Activated T-helper 1 cell treated with anti-CD3 and anti-CD28 coated beads, Interleukin-12 subunit alpha, Interleukin-12 subunit beta, Interleukin-2, Interleukin-4 antibody, amounts not matched to agents 30 ng/mL and 10 ng/mL and 1 ng/mL, durations not matched to agents 14 hours and 24 hours and 36 hours (primary cell): ENCODE measurements at regions not wholly inside any gene's neighbourhood (a gene's known extent, or its start where the extent isn't known, plus 50 kb on each side); places are given as distances from the start of the nearest gene placed in this dataset.

Source experiments
- DNase-seq: peaks from one replicate; pipeline ENCODE4 v3.0.0; 2021; ENCODE audit warnings: low spot score
- H3K27ac Mint-ChIP-seq: one replicate; pipeline ENCODE4 v1.8.0; 2021; ENCODE audit warnings: mild to moderate bottlenecking, mixed read lengths
- H3K27me3 Mint-ChIP-seq: one replicate; pipeline ENCODE4 v1.8.0; 2022; ENCODE audit warnings: mild to moderate bottlenecking, moderate library complexity, mixed read lengths; ENCODE audit not compliant: insufficient read depth
- H3K36me3 Mint-ChIP-seq: one replicate; pipeline ENCODE4 v1.8.0; 2021; ENCODE audit warnings: low read depth, mixed read lengths
- H3K4me1 Mint-ChIP-seq: one replicate; pipeline ENCODE4 v1.8.0; 2021; ENCODE audit warnings: low read depth, mixed read lengths
- H3K4me3 Mint-ChIP-seq: one replicate; pipeline ENCODE4 v1.8.0; 2021; ENCODE audit warnings: mild to moderate bottlenecking, moderate library complexity, mixed read lengths
- H3K9me3 Mint-ChIP-seq: one replicate; pipeline ENCODE4 v1.8.0; 2021; ENCODE audit warnings: mixed read lengths
- intact Hi-C: fragments of 100-400 bp; cut with micrococcal nuclease; formaldehyde crosslinking; loops from one replicate; pipeline ENCODE4 v1.15.1; 2024

- no peaks in the 10 kb centered on the region for H3K9me3 Mint-ChIP-seq
- H3K36me3 Mint-ChIP-seq = no peaks in the 10 kb centered on the region
- no peak overlapping the region for H3K4me3 Mint-ChIP-seq
- DNase-seq = no peak
- H3K27ac Mint-ChIP-seq = no peak overlapping the region
- peaks cover 10% of the 10 kb centered on the region for H3K27me3 Mint-ChIP-seq
- H3K4me1 Mint-ChIP-seq = no peaks in the 10 kb centered on the region
- intact Hi-C loops = no loop called here
Measured at GRCh38 chr11:95373241-95373640, 142.2 kb upstream of the SESN3 start.

- Mint-ChIP-seq H3K4me3 (no peak overlapping the region), H3K4me1 (no peaks in the 10 kb centered on the region), H3K27me3 (peaks cover 10% of the 10 kb centered on the region), H3K36me3 (no peaks in the 10 kb centered on the region), H3K9me3 (no peaks in the 10 kb centered on the region), H3K27ac (no peak overlapping the region)
- intact Hi-C loops = no loop called here
- DNase-seq = no peak
Measured at GRCh38 chr11:95372097-95372656, 141.2 kb upstream of the SESN3 start.

- Mint-ChIP-seq H3K36me3 (no peaks in the 10 kb centered on the region), H3K9me3 (no peaks in the 10 kb centered on the region), H3K4me3 (no peak overlapping the region), H3K27ac (no peak overlapping the region), H3K27me3 (peaks cover 8% of the 10 kb centered on the region), H3K4me1 (no peaks in the 10 kb centered on the region)
- DNase-seq = no peak
- intact Hi-C loops = no loop called here
Measured at GRCh38 chr11:95371153-95371552, 140.2 kb upstream of the SESN3 start.

GRCh38 chr11:95367726-95368125 is 136.7 kb upstream of the SESN3 start:
- Mint-ChIP-seq H3K36me3 (no peaks in the 10 kb centered on the region), H3K4me3 (no peak overlapping the region), H3K9me3 (no peaks in the 10 kb centered on the region), H3K27me3 (peaks cover 8% of the 10 kb centered on the region), H3K27ac (no peak overlapping the region), H3K4me1 (no peaks in the 10 kb centered on the region)
- no peak for DNase-seq
- intact Hi-C loops = no loop called here

GRCh38 chr11:95365348-95365747 is 134.3 kb upstream of the SESN3 start:
- Mint-ChIP-seq H3K9me3 (no peaks in the 10 kb centered on the region), H3K4me3 (no peak overlapping the region), H3K27me3 (peaks cover 7% of the 10 kb centered on the region), H3K36me3 (no peaks in the 10 kb centered on the region), H3K27ac (no peak overlapping the region), H3K4me1 (no peaks in the 10 kb centered on the region)
- intact Hi-C loops = no loop called here
- no peak for DNase-seq

- intact Hi-C loops = no loop called here
- Mint-ChIP-seq H3K4me3 (no peak overlapping the region), H3K36me3 (no peaks in the 10 kb centered on the region), H3K9me3 (no peaks in the 10 kb centered on the region), H3K4me1 (no peaks in the 10 kb centered on the region), H3K27ac (no peak overlapping the region), H3K27me3 (no peaks in the 10 kb centered on the region)
- no peak for DNase-seq
Measured at GRCh38 chr11:95364324-95365295, 133.6 kb upstream of the SESN3 start.

- Mint-ChIP-seq H3K27ac (no peak overlapping the region), H3K4me1 (no peaks in the 10 kb centered on the region), H3K9me3 (no peaks in the 10 kb centered on the region), H3K27me3 (no peaks in the 10 kb centered on the region), H3K36me3 (no peaks in the 10 kb centered on the region), H3K4me3 (no peak overlapping the region)
- no peak for DNase-seq
- intact Hi-C loops = no loop called here
Measured at GRCh38 chr11:95363708-95364107, 132.7 kb upstream of the SESN3 start.

GRCh38 chr11:95363164-95363563 is 132.2 kb upstream of the SESN3 start:
- no peak overlapping the region for H3K27ac Mint-ChIP-seq
- DNase-seq = no peak
- no peaks in the 10 kb centered on the region for H3K4me1 Mint-ChIP-seq
- intact Hi-C loops = no loop called here
- H3K36me3 Mint-ChIP-seq = no peaks in the 10 kb centered on the region
- H3K27me3 Mint-ChIP-seq = no peaks in the 10 kb centered on the region
- no peaks in the 10 kb centered on the region for H3K9me3 Mint-ChIP-seq
- no peak overlapping the region for H3K4me3 Mint-ChIP-seq

GRCh38 chr11:95361180-95361579 is 130.2 kb upstream of the SESN3 start:
- Mint-ChIP-seq H3K27me3 (peaks cover 2% of the 10 kb centered on the region), H3K4me3 (no peak overlapping the region), H3K4me1 (no peaks in the 10 kb centered on the region), H3K27ac (no peak overlapping the region), H3K9me3 (no peaks in the 10 kb centered on the region), H3K36me3 (no peaks in the 10 kb centered on the region)
- intact Hi-C loops = no loop called here
- no peak for DNase-seq

- intact Hi-C loops = no loop called here
- Mint-ChIP-seq H3K36me3 (no peaks in the 10 kb centered on the region), H3K4me1 (no peaks in the 10 kb centered on the region), H3K27me3 (peaks cover 2% of the 10 kb centered on the region), H3K9me3 (no peaks in the 10 kb centered on the region), H3K27ac (no peak overlapping the region), H3K4me3 (no peak overlapping the region)
- DNase-seq = no peak
Measured at GRCh38 chr11:95360377-95361075, 129.5 kb upstream of the SESN3 start.

GRCh38 chr11:95359756-95360155 is 128.8 kb upstream of the SESN3 start:
- DNase-seq = no peak
- H3K27me3 Mint-ChIP-seq = peaks cover 4% of the 10 kb centered on the region
- no peaks in the 10 kb centered on the region for H3K4me1 Mint-ChIP-seq
- H3K9me3 Mint-ChIP-seq = no peaks in the 10 kb centered on the region
- H3K4me3 Mint-ChIP-seq = no peak overlapping the region
- H3K27ac Mint-ChIP-seq = no peak overlapping the region
- intact Hi-C loops = no loop called here
- H3K36me3 Mint-ChIP-seq = no peaks in the 10 kb centered on the region

- Mint-ChIP-seq H3K4me1 (no peaks in the 10 kb centered on the region), H3K27me3 (peaks cover 4% of the 10 kb centered on the region), H3K36me3 (no peaks in the 10 kb centered on the region), H3K4me3 (no peak overlapping the region), H3K27ac (no peak overlapping the region), H3K9me3 (no peaks in the 10 kb centered on the region)
- intact Hi-C loops = no loop called here
- DNase-seq = no peak
Measured at GRCh38 chr11:95359341-95359663, 128.3 kb upstream of the SESN3 start.
